IMR-90 (cell line): ENCODE measurements at regions not wholly inside any gene's neighbourhood (a gene's known extent, or its start where the extent isn't known, plus 50 kb on each side); places are given as distances from the start of the nearest gene placed in this dataset.

Source experiments
- ATAC-seq: fragments of 200-7000 bp; cut with Tn5 transposase; 2 replicates; pipeline ENCODE4 v1.9.1; 2020; ENCODE audit warnings: low read depth, mild to moderate bottlenecking, moderate library complexity
- BruUV-seq: library from RNA; stranded (reverse); fragments of 400-500 nt; replicated peaks from 2 replicates; lab custom pipeline; 2021; lab: Mats Ljungman, UMichigan
- CTCF ChIA-PET: fragments of 300-600 bp; formaldehyde crosslinking; extraction: SDS; loops from one replicate; lab custom pipeline; 2021; ENCODE audit warnings: antibody characterized with exemption; lab: Yijun Ruan, JAX
- POLR2A ChIA-PET: fragments of 300-600 bp; sonication (Branson Sonifier 250); formaldehyde crosslinking; loops from one replicate; lab custom pipeline; 2022; ENCODE audit warnings: antibody characterized with exemption; ENCODE audit not compliant: unreplicated experiment; lab: Charles Lee
- DNase-seq: peaks from one replicate; pipeline ENCODE4 v3.0.0; 2013
- H2AFZ ChIP-seq: replicated peaks from 2 replicates; pipeline ENCODE3; 2013; ENCODE audit warnings: low read length, mild to moderate bottlenecking; ENCODE audit not compliant: poor library complexity
- H2AK5ac ChIP-seq: 2 replicates; pipeline ENCODE4 v1.6.1; 2013; ENCODE audit warnings: low read depth, low read length, inconsistent platforms
- H2AK9ac ChIP-seq: replicated peaks from 2 replicates; pipeline ENCODE3; 2013; ENCODE audit warnings: mild to moderate bottlenecking, low read depth, low read length, moderate library complexity; ENCODE audit not compliant: poor library complexity
- H2BK120ac ChIP-seq: 2 replicates; pipeline ENCODE4 v1.6.1; 2013; ENCODE audit warnings: low read depth, low read length, inconsistent platforms
- H2BK15ac ChIP-seq: 3 replicates; pipeline ENCODE4 v1.6.1; 2013; ENCODE audit warnings: low read depth, low read length, inconsistent platforms
- H2BK20ac ChIP-seq: 2 replicates; pipeline ENCODE4 v1.6.1; 2013; ENCODE audit warnings: low read depth, mild to moderate bottlenecking, inconsistent platforms, low read length, moderate library complexity
- H2BK5ac ChIP-seq: 2 replicates; pipeline ENCODE4 v1.6.1; 2013; ENCODE audit warnings: mild to moderate bottlenecking, low read depth, low read length, inconsistent platforms; ENCODE audit not compliant: poor library complexity, severe bottlenecking
- H3K14ac ChIP-seq: replicated peaks from 2 replicates; pipeline ENCODE4 v1.6.1; 2013; ENCODE audit warnings: low read depth, low read length, inconsistent platforms
- H3K18ac ChIP-seq: 2 replicates; pipeline ENCODE4 v1.6.1; 2013; ENCODE audit warnings: low read depth, low read length, control low read depth
- H3K23ac ChIP-seq: 2 replicates; pipeline ENCODE4 v1.6.1; 2013; ENCODE audit warnings: low read depth, low read length, inconsistent platforms
- H3K27ac ChIP-seq: 2 replicates; pipeline ENCODE4 v1.5.1; 2013; ENCODE audit warnings: mild to moderate bottlenecking, control low read depth, low read length; ENCODE audit not compliant: insufficient read depth
- H3K27me3 ChIP-seq: 2 replicates; pipeline ENCODE4 v1.6.1; 2013; ENCODE audit warnings: low read length; ENCODE audit not compliant: control insufficient read depth, insufficient read depth
- H3K36me3 ChIP-seq: 2 replicates; pipeline ENCODE4 v1.6.1; 2013; ENCODE audit warnings: low read length, mixed read lengths; ENCODE audit not compliant: control insufficient read depth, insufficient read depth
- H3K4ac ChIP-seq: 2 replicates; pipeline ENCODE4 v1.6.1; 2013; ENCODE audit warnings: low read depth, low read length, inconsistent platforms
- H3K4me1 ChIP-seq: 2 replicates; pipeline ENCODE4 v1.6.1; 2013; ENCODE audit warnings: low read length, mixed read lengths; ENCODE audit not compliant: control insufficient read depth, insufficient read depth
- H3K4me2 ChIP-seq: 2 replicates; pipeline ENCODE4 v1.6.1; 2013; ENCODE audit warnings: low read depth, mild to moderate bottlenecking, control low read depth, low read length, moderate library complexity
- H3K4me3 ChIP-seq: 2 replicates; pipeline ENCODE4 v1.5.1; 2013; ENCODE audit warnings: low read depth, mild to moderate bottlenecking, control low read depth, low read length, moderate library complexity; ENCODE audit not compliant: insufficient read depth
- H3K56ac ChIP-seq: 2 replicates; pipeline ENCODE4 v1.6.1; 2013; ENCODE audit warnings: low read length, inconsistent platforms; ENCODE audit not compliant: insufficient read depth; ENCODE audit errors: extremely low read depth
- H3K79me1 ChIP-seq, 2 experiments: 2 replicates each; pipeline ENCODE4 v1.6.1; 2013; ENCODE audit warnings: low read length in 2 of 2, inconsistent platforms in 1 of 2, low read depth in 1 of 2
- H3K9ac ChIP-seq: 2 replicates; pipeline ENCODE4 v1.6.1; 2013; ENCODE audit warnings: low read depth, low read length, control low read depth
- H3K9me1 ChIP-seq: 2 replicates; pipeline ENCODE4 v1.6.1; 2013; ENCODE audit warnings: low read length, inconsistent platforms; ENCODE audit not compliant: insufficient read depth
- H3K9me3 ChIP-seq: 2 replicates; pipeline ENCODE4 v1.6.1; 2013; ENCODE audit warnings: low read length; ENCODE audit not compliant: control insufficient read depth, insufficient read depth
- H4K20me1 ChIP-seq: 2 replicates; pipeline ENCODE4 v1.6.1; 2013; ENCODE audit warnings: low read length, inconsistent platforms; ENCODE audit not compliant: insufficient read depth
- H4K5ac ChIP-seq: 2 replicates; pipeline ENCODE4 v1.6.1; 2013; ENCODE audit warnings: mild to moderate bottlenecking, low read depth, low read length, control low read depth
- H4K8ac ChIP-seq, 2 experiments: 2 replicates each; pipeline ENCODE4 v1.6.1; 2013; ENCODE audit warnings: low read depth in 2 of 2, low read length in 2 of 2, control low read depth in 1 of 2, inconsistent platforms in 1 of 2
- H4K91ac ChIP-seq: 2 replicates; pipeline ENCODE4 v1.6.1; 2013; ENCODE audit warnings: low read depth, low read length, inconsistent platforms; ENCODE audit not compliant: insufficient read depth
- BHLHE40 ChIP-seq: fragments of 150-350 bp; IDR thresholded peaks from 2 replicates; pipeline ENCODE4 v1.6.1; 2016; ENCODE audit warnings: mild to moderate bottlenecking, low read depth, low read length
- CEBPB ChIP-seq: IDR thresholded peaks from 2 replicates; pipeline ENCODE4 v1.6.1; 2012; ENCODE audit warnings: low read depth, low read length, improper control_type of control experiment
- MAFK ChIP-seq: IDR thresholded peaks from 2 replicates; pipeline ENCODE4 v1.6.1; 2012; ENCODE audit warnings: low read depth, low read length, improper control_type of control experiment
- MAZ ChIP-seq: IDR thresholded peaks from 2 replicates; pipeline ENCODE4 v1.6.1; 2012; ENCODE audit warnings: low read depth, mild to moderate bottlenecking, low read length, improper control_type of control experiment, moderate library complexity, borderline replicate concordance
- MXI1 ChIP-seq: IDR thresholded peaks from 2 replicates; pipeline ENCODE4 v1.6.1; 2012; ENCODE audit warnings: low read depth, mild to moderate bottlenecking, low read length, moderate library complexity, borderline replicate concordance
- NFE2L2 ChIP-seq: fragments of 150-350 bp; IDR thresholded peaks from 2 replicates; pipeline ENCODE4 v1.6.1; 2016; ENCODE audit warnings: low read depth, mild to moderate bottlenecking, low read length
- RAD21 ChIP-seq: IDR thresholded peaks from 2 replicates; pipeline ENCODE4 v1.6.1; 2012; ENCODE audit warnings: low read length, improper control_type of control experiment
- RCOR1 ChIP-seq: IDR thresholded peaks from 2 replicates; pipeline ENCODE4 v1.6.1; 2012; ENCODE audit warnings: mild to moderate bottlenecking, low read length, improper control_type of control experiment; ENCODE audit not compliant: insufficient replicate concordance
- RFX5 ChIP-seq: IDR thresholded peaks from 2 replicates; pipeline ENCODE4 v1.8.0; 2012; ENCODE audit warnings: low read depth, mild to moderate bottlenecking, low read length, moderate library complexity
- SMC3 ChIP-seq: fragments of 150-350 bp; IDR thresholded peaks from 2 replicates; pipeline ENCODE4 v1.6.1; 2016; ENCODE audit warnings: low read depth, mild to moderate bottlenecking, antibody characterized with exemption, low read length, moderate library complexity
- WGBS, 2 experiments: methylation state at CpG; one replicate each; pipeline versions ENCODE4 v1.1.5 to v1.1.7; 2013; ENCODE audit warnings: missing lambda C conversion rate in 2 of 2; ENCODE audit not compliant: insufficient read length in 1 of 2; ENCODE audit errors: extremely low coverage in 2 of 2; 5-methylcytosine and 5-hydroxymethylcytosine counted together
- dilution Hi-C: fragments of 300-500 bp; cut with HindIII; formaldehyde crosslinking; loops from one replicate; pipeline ENCODE4 v1.14.3; 2018; ENCODE audit warnings: low sequenced_read_pairs; ENCODE audit not compliant: unreplicated experiment
- in situ Hi-C: fragments of 300-500 bp; cut with MboI; formaldehyde crosslinking; loops from 3 replicates; pipeline ENCODE4 v1.14.3; 2019; ENCODE audit warnings: low sequenced_read_pairs, inconsistent platforms, mixed read lengths
- intact Hi-C: fragments of 100-400 bp; cut with micrococcal nuclease; formaldehyde crosslinking; loops from 2 replicates; pipeline ENCODE4 v1.10.0; 2022

DNA sequence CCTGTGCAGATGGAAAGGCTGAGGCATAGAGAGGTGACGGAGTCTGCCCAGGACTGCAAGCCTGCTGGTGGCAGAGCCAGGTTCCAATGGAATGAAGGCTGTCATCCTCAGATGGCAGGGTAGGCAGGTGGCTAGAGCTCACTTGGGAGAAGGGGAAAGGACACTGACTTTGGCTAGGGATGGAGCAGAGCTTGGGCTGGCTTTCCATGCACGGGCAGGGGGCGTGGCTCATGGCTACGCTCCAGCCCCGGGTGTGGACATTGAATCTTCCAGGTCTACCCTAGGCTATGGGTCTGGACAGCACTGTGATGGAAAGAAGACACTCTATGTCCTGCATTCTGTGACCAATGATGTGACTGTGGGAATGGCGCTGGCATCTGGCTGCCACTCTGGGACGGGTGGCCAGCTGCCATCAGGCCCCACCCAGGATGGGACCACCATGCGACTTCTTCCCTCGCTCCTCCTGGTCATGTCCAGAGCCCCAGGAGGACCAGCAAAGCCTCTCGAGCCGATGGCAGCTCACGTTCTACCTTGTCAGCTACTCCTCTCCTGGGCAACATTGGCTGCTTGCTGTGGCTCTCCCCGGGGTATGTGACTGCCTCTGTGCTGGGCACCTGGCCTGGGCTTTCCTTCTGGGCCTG is 398.7 kb downstream of the TMEM121 start:
- no peak overlapping the region for H4K91ac ChIP-seq
- no peak overlapping the region for H4K8ac ChIP-seq
- CTCF ChIA-PET: no interaction called here
- 60% methylated on average over 2 of the region's 13 CpGs; no CpG with 5 or more reads in 1 of the 2 experiments for whole genome bisulfite sequencing, 2 experiments
- H3K36me3 ChIP-seq: no peaks in the 10 kb centered on the region
- dilution Hi-C loops: no loop called here
- H4K5ac ChIP-seq: no peak overlapping the region
- no peak overlapping the region for H3K18ac ChIP-seq
- H3K27me3 ChIP-seq: no peaks in the 10 kb centered on the region
- H3K79me1 ChIP-seq: no peaks in the 10 kb centered on the region
- no peak overlapping the region for H2AK5ac ChIP-seq
- H4K20me1 ChIP-seq: no peaks in the 10 kb centered on the region
- H3K4me3 ChIP-seq: no peak overlapping the region
- no peak overlapping the region for H2AFZ ChIP-seq
- intact Hi-C loops: no loop called here
- no peak overlapping the region for H3K56ac ChIP-seq
- no peak overlapping the region for H3K27ac ChIP-seq
- H3K9me3 ChIP-seq: peaks cover 39% of the 10 kb centered on the region
- no peak overlapping the region for H2BK15ac ChIP-seq
- no peak overlapping the region for H3K4ac ChIP-seq
- H3K23ac ChIP-seq: no peak overlapping the region
- H2BK120ac ChIP-seq: no peak overlapping the region
- no peak overlapping the region for H3K14ac ChIP-seq
- in situ Hi-C loops: no loop called here
- ATAC-seq (no peak), DNase-seq (no peak)
- H3K4me1 ChIP-seq: no peaks in the 10 kb centered on the region
- no peak overlapping the region for H2AK9ac ChIP-seq
- H3K9me1 ChIP-seq: no peaks in the 10 kb centered on the region
- no peak overlapping the region for H3K4me2 ChIP-seq
- H3K9ac ChIP-seq: no peak overlapping the region
- no peak overlapping the region for H2BK20ac ChIP-seq
- TF ChIP-seq NFE2L2: no peak
- no peak for TF ChIP-seq RCOR1
- TF ChIP-seq RFX5: no peak
- TF ChIP-seq BHLHE40: no peak
- TF ChIP-seq RAD21: no peak
- no peak for TF ChIP-seq CEBPB
- TF ChIP-seq SMC3: no peak
- TF ChIP-seq MAFK: no peak
- no peak for TF ChIP-seq MXI1
- no peak for TF ChIP-seq MAZ
- POLR2A ChIA-PET: no interaction called here
- BruUV-seq: no TSS peak
- no peak overlapping the region for H2BK5ac ChIP-seq
